Keratinocyte (primary cell): ENCODE measurements at regions not wholly inside any gene's neighbourhood (a gene's known extent, or its start where the extent isn't known, plus 50 kb on each side); places are given as distances from the start of the nearest gene placed in this dataset.

Source experiments
- CTCF ChIP-seq, 3 experiments: IDR thresholded peaks in 1 of 3; conservative IDR thresholded peaks in 1 of 3; optimal IDR thresholded peaks in 1 of 3; 2 replicates in 2 of 3; 3 replicates in 1 of 3; pipeline versions ENCODE3 to v1.5.1; 2011; ENCODE audit warnings: low read length in 3 of 3, mild to moderate bottlenecking in 3 of 3, moderate library complexity in 2 of 3, control low read depth in 1 of 3, inconsistent platforms in 1 of 3; ENCODE audit not compliant: insufficient read depth in 2 of 3; ENCODE audit errors: extremely low read depth in 1 of 3
- EZH2 ChIP-seq: IDR thresholded peaks from one replicate; pipeline ENCODE4 v1.6.1; 2012; ENCODE audit warnings: inconsistent platforms, mild to moderate bottlenecking, low read length, moderate library complexity

GRCh38 chr6:4472222-4472621 lies 304.0 kb upstream of the CDYL start:
- TF ChIP-seq CTCF (optimal IDR thresholded peaks at IDR 0.05 in 1 of 3, IDR thresholded peaks at IDR 0.05 in 1 of 3, conservative IDR thresholded peaks at IDR 0.05 in 1 of 3; ENCODE audit: extremely low read depth in 1 of 3, insufficient read depth in 2 of 3, low read length in 3 of 3) (no peak), EZH2 (no peak)
